GM23338 (cell line): ENCODE measurements at regions not wholly inside any gene's neighbourhood (a gene's known extent, or its start where the extent isn't known, plus 50 kb on each side); places are given as distances from the start of the nearest gene placed in this dataset.

Experiments used
- CREB1 ChIP-seq: fragments of 250-450 bp; sonication (Bioruptor Pico); IDR thresholded peaks from 2 replicates; pipeline ENCODE4 v1.5.0; 2020; ENCODE audit warnings: low read depth, mild to moderate bottlenecking, moderate library complexity
- ETS1 ChIP-seq: IDR thresholded peaks from 2 replicates; pipeline ENCODE4 v1.6.1; 2016; ENCODE audit warnings: antibody characterized with exemption
- EZH2 ChIP-seq: fragments of 200-600 bp; sonication (generic); IDR thresholded peaks from one replicate; pipeline ENCODE4 v1.8.0; 2017; ENCODE audit warnings: antibody characterized with exemption, mild to moderate bottlenecking, low read depth; ENCODE audit not compliant: unreplicated experiment
- EZH2phosphoT487 ChIP-seq: fragments of 200-600 bp; sonication (generic); IDR thresholded peaks from one replicate; pipeline ENCODE4 v1.8.1; 2018; ENCODE audit warnings: antibody characterized with exemption; ENCODE audit not compliant: unreplicated experiment
- JUNB ChIP-seq: IDR thresholded peaks from one replicate; pipeline ENCODE4 v1.6.1; 2016; ENCODE audit warnings: antibody characterized with exemption; ENCODE audit not compliant: unreplicated experiment
- POLR2AphosphoS5 ChIP-seq: IDR thresholded peaks from 2 replicates; pipeline ENCODE4 v1.6.1; 2016; ENCODE audit warnings: antibody characterized with exemption, low read depth
- STAT1 ChIP-seq: IDR thresholded peaks from one replicate; pipeline ENCODE4 v1.6.1; 2016; ENCODE audit warnings: antibody characterized with exemption; ENCODE audit not compliant: unreplicated experiment
- ZNF114 ChIP-seq: fragments of 250-450 bp; sonication (Bioruptor Pico); IDR thresholded peaks from 2 replicates; pipeline ENCODE4 v1.5.0; 2020; ENCODE audit warnings: mild to moderate bottlenecking, moderate library complexity
- ZNF331 ChIP-seq: fragments of 250-450 bp; sonication (Bioruptor Pico); IDR thresholded peaks from 2 replicates; pipeline ENCODE4 v1.5.0; 2020; ENCODE audit warnings: low read depth, mild to moderate bottlenecking, moderate library complexity
- TF ChIP-seq, protein P1 (sequence below), 2 experiments: fragments of 200-600 bp in 1 of 2; sonication (generic) in 1 of 2; conservative IDR thresholded peaks; 2 replicates each; pipeline versions ENCODE4 v1.5.1 to v1.6.1; 2016 to 2017; ENCODE audit warnings: antibody characterized with exemption in 2 of 2, low read depth in 2 of 2, mild to moderate bottlenecking in 2 of 2, moderate library complexity in 1 of 2
- TF ChIP-seq, protein P2 (sequence below): IDR thresholded peaks from one replicate; pipeline ENCODE4 v1.6.1; 2018; ENCODE audit warnings: antibody characterized with exemption; ENCODE audit not compliant: unreplicated experiment

DNA sequence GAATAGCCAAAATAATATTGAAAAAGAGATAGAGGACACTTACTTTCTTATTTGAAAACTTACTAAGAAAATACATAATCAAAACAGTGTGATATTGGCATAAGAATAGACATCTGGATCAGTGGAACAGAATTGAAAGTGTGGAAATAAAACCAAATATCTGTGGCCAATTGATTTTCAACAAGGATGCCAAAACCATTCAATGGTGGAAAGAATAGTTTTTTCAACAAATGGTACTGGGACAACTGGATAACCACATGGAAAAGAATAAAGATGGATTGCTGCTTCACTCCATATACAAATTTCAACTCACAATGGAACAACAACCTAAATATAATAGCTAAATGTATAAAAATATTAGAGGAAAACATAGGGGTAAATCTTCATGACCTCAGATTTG is 152.5 kb upstream of the GPR149 start:
- TF ChIP-seq EZH2 (no peak), ZNF331 (no peak), POLR2AphosphoS5 (no peak), EZH2phosphoT487 (no peak), JUNB (no peak), STAT1 (no peak), CREB1 (no peak), ETS1 (no peak), ZNF114 (CRISPR knock-in tag) (no peak)
- TF ChIP-seq, protein P1, sequence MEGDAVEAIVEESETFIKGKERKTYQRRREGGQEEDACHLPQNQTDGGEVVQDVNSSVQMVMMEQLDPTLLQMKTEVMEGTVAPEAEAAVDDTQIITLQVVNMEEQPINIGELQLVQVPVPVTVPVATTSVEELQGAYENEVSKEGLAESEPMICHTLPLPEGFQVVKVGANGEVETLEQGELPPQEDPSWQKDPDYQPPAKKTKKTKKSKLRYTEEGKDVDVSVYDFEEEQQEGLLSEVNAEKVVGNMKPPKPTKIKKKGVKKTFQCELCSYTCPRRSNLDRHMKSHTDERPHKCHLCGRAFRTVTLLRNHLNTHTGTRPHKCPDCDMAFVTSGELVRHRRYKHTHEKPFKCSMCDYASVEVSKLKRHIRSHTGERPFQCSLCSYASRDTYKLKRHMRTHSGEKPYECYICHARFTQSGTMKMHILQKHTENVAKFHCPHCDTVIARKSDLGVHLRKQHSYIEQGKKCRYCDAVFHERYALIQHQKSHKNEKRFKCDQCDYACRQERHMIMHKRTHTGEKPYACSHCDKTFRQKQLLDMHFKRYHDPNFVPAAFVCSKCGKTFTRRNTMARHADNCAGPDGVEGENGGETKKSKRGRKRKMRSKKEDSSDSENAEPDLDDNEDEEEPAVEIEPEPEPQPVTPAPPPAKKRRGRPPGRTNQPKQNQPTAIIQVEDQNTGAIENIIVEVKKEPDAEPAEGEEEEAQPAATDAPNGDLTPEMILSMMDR (conservative IDR thresholded peaks at IDR 0.05; ENCODE audit: low read depth in 2 of 2), result no peak
- TF ChIP-seq, protein P2, sequence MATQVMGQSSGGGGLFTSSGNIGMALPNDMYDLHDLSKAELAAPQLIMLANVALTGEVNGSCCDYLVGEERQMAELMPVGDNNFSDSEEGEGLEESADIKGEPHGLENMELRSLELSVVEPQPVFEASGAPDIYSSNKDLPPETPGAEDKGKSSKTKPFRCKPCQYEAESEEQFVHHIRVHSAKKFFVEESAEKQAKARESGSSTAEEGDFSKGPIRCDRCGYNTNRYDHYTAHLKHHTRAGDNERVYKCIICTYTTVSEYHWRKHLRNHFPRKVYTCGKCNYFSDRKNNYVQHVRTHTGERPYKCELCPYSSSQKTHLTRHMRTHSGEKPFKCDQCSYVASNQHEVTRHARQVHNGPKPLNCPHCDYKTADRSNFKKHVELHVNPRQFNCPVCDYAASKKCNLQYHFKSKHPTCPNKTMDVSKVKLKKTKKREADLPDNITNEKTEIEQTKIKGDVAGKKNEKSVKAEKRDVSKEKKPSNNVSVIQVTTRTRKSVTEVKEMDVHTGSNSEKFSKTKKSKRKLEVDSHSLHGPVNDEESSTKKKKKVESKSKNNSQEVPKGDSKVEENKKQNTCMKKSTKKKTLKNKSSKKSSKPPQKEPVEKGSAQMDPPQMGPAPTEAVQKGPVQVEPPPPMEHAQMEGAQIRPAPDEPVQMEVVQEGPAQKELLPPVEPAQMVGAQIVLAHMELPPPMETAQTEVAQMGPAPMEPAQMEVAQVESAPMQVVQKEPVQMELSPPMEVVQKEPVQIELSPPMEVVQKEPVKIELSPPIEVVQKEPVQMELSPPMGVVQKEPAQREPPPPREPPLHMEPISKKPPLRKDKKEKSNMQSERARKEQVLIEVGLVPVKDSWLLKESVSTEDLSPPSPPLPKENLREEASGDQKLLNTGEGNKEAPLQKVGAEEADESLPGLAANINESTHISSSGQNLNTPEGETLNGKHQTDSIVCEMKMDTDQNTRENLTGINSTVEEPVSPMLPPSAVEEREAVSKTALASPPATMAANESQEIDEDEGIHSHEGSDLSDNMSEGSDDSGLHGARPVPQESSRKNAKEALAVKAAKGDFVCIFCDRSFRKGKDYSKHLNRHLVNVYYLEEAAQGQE, result no peak
